Upper lobe of left lung (tissue), 4 donors: ENCODE measurements at regions not wholly inside any gene's neighbourhood (a gene's known extent, or its start where the extent isn't known, plus 50 kb on each side); places are given as distances from the start of the nearest gene placed in this dataset.

Source experiments
- CTCF ChIP-seq, 6 experiments: fragments of 450-650 bp in 4 of 6; fragments of 200-600 bp in 2 of 6; sonication (generic) in 2 of 6; IDR thresholded peaks; one replicate each; pipeline ENCODE4 v1.5.1; 2016 to 2019; ENCODE audit warnings: antibody characterized with exemption in 6 of 6
- POLR2AphosphoS5 ChIP-seq, 2 donors: sonication (generic); formaldehyde crosslinking; IDR thresholded peaks; one replicate each; pipeline ENCODE4 v1.5.1; 2017; ENCODE audit warnings: antibody characterized with exemption in 2 of 2

- TF ChIP-seq CTCF (IDR thresholded peaks at IDR 0.05) (no peak), POLR2AphosphoS5 (IDR thresholded peaks at IDR 0.05) (no peak)
Measured at GRCh38 chr2:8296306-8296705, 385.6 kb upstream of the ID2 start.
